Adrenal gland (tissue), 9 donors: ENCODE measurements at regions not wholly inside any gene's neighbourhood (a gene's known extent, or its start where the extent isn't known, plus 50 kb on each side); places are given as distances from the start of the nearest gene placed in this dataset.

Experiments
- DNase-seq, 7 donors: peaks; one replicate each; pipeline ENCODE4 v3.0.0-alpha.2; 2019 to 2020
- H3K27ac ChIP-seq, 5 donors: fragments of 200-600 bp; sonication (generic) in 4 of 5; 1 replicate in 3 of 5; 2 replicates in 2 of 5; pipeline versions ENCODE4 v1.5.1 to v1.8.0; 2016 to 2020; ENCODE audit warnings: mild to moderate bottlenecking in 1 of 5
- H3K27me3 ChIP-seq: fragments of 200-600 bp; 2 replicates; pipeline ENCODE4 v1.8.0; 2021
- H3K36me3 ChIP-seq, 2 donors: fragments of 200-600 bp; replicated peaks in 1 of 2; 1 replicate in 1 of 2; 2 replicates in 1 of 2; pipeline versions ENCODE4 v1.5.1 to v1.8.0; 2018 to 2022
- H3K4me1 ChIP-seq, 2 donors: fragments of 200-600 bp; replicated peaks in 1 of 2; 1 replicate in 1 of 2; 2 replicates in 1 of 2; pipeline versions ENCODE4 v1.5.1 to v1.8.0; 2018 to 2021
- H3K4me3 ChIP-seq, 4 donors: fragments of 200-600 bp; sonication (generic) in 3 of 4; one replicate each; pipeline ENCODE4 v1.5.1; 2016 to 2018
- H3K9me3 ChIP-seq, 3 donors: fragments of 200-600 bp; sonication (generic) in 1 of 3; replicated peaks in 1 of 3; 1 replicate in 2 of 3; 2 replicates in 1 of 3; pipeline versions ENCODE4 v1.5.1 to v1.8.0; 2016 to 2021
- CTCF ChIP-seq, 6 experiments: fragments of 450-650 bp in 4 of 6; fragments of 200-600 bp in 2 of 6; sonication (generic) in 1 of 6; IDR thresholded peaks; 1 replicate in 5 of 6; 2 replicates in 1 of 6; pipeline versions ENCODE4 v1.5.1 to v1.8.0; 2016 to 2021; ENCODE audit warnings: antibody characterized with exemption in 6 of 6, mild to moderate bottlenecking in 2 of 6, moderate library complexity in 1 of 6
- POLR2A ChIP-seq, 2 donors: fragments of 450-650 bp; IDR thresholded peaks; one replicate each; pipeline ENCODE4 v1.6.1; 2017; ENCODE audit warnings: antibody characterized with exemption in 2 of 2, mild to moderate bottlenecking in 2 of 2, moderate library complexity in 1 of 2
- WGBS, 4 donors: extraction: QIAGEN DNeasy Blood & Tissue Kit in 2 of 4; methylation state at CpG; one replicate each; pipeline versions ENCODE4 v1.1.5 to v1.1.7; 2013 to 2017; 5-methylcytosine and 5-hydroxymethylcytosine counted together
- intact Hi-C, 2 donors: fragments of 100-400 bp; cut with DNase I; formaldehyde crosslinking; loops; one replicate each; pipeline versions ENCODE4 v1.14.1 to v1.15.0; 2022 to 2023
- donor health status: healthy with polysubstance abuse.
- donor health status: Bipolar disorder and iron deficiency.
- donor health status: DM: yes; HTN: yes; CAD: no.
- donor health status: DM: no; HTN: no; CAD: no.
- donor health status: DM: no; HTN: no; CAD: no.

- Histone ChIP-seq H3K27ac (peak overlapping the region in 1 of 5 donors; percentile 28), H3K4me1 (peaks cover 0 to 10% of the 10 kb centered on the region in 2 donors), H3K27me3 (peaks cover 29% of the 10 kb centered on the region), H3K36me3 (no peaks in the 10 kb centered on the region), H3K4me3 (no peak overlapping the region), H3K9me3 (no peaks in the 10 kb centered on the region)
- peak in 1 of 7 donors; percentile 62 for DNase-seq
- 61 to 76% (median 64%) methylated on average over 15 to 22 of the region's 22 CpGs for WGBS, 4 donors
- TF ChIP-seq POLR2A (IDR thresholded peaks at IDR 0.05) (no peak), CTCF (IDR thresholded peaks at IDR 0.05) (no peak)
- intact Hi-C loops = no loop called here
Observed at GRCh38 chr1:5650283-5651026, 341.8 kb downstream of the NPHP4 start.

- Histone ChIP-seq H3K36me3 (no peaks in the 10 kb centered on the region), H3K4me1 (peaks cover 0 to 10% of the 10 kb centered on the region in 2 donors), H3K27me3 (peaks cover 29% of the 10 kb centered on the region), H3K27ac (peak overlapping the region in 1 of 5 donors; percentile 28), H3K4me3 (no peak overlapping the region), H3K9me3 (no peaks in the 10 kb centered on the region)
- WGBS, 4 donors = 78 to 100% (median 88%) methylated on average over 1 to 5 of the region's 5 CpGs
- TF ChIP-seq CTCF (IDR thresholded peaks at IDR 0.05) (no peak), POLR2A (IDR thresholded peaks at IDR 0.05) (no peak)
- peak in 1 of 7 donors; percentile 39 for DNase-seq
- intact Hi-C loops = loop anchor here in 1 of 2 donors (5.0 kb wide), 1 partner anchor 98 kb away; no protein-coding TSS in a partner anchor
Observed at GRCh38 chr1:5649795-5650194, 342.4 kb downstream of the NPHP4 start.

DNA sequence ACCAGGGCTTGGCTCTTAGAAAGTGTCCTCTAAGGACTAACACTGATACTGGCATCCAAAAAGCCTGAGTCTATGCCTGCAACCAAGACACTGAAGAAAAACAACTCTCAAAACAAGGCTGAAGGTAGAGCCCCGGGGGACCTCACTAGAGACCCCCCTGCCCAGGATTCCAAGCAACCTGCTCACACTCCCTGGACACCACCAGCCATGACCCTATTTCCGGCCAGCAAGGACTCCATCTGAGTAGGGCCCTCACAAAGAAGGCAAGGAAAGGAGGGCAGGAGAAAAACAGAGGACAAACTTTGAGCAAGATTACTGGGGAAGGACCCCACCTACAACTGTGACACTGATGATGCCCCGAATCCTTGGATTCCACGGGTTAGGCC is 343.1 kb downstream of the NPHP4 start:
- no peak overlapping the region for H3K4me3 ChIP-seq
- no peaks in the 10 kb centered on the region for H3K36me3 ChIP-seq
- H3K27ac ChIP-seq = no peak overlapping the region
- intact Hi-C loops = loop anchor here in 1 of 2 donors (5.0 kb wide), 1 partner anchor 98 kb away; no protein-coding TSS in a partner anchor
- TF ChIP-seq CTCF (IDR thresholded peaks at IDR 0.05) (no peak), POLR2A (IDR thresholded peaks at IDR 0.05) (no peak)
- peaks cover 29% of the 10 kb centered on the region for H3K27me3 ChIP-seq
- H3K4me1 ChIP-seq = peaks cover 0 to 10% of the 10 kb centered on the region in 2 donors
- DNase-seq = peak in 1 of 7 donors; percentile 14
- WGBS, 4 donors = 82 to 92% (median 84%) methylated on average over 4 of the region's 4 CpGs
- no peaks in the 10 kb centered on the region for H3K9me3 ChIP-seq

DNA sequence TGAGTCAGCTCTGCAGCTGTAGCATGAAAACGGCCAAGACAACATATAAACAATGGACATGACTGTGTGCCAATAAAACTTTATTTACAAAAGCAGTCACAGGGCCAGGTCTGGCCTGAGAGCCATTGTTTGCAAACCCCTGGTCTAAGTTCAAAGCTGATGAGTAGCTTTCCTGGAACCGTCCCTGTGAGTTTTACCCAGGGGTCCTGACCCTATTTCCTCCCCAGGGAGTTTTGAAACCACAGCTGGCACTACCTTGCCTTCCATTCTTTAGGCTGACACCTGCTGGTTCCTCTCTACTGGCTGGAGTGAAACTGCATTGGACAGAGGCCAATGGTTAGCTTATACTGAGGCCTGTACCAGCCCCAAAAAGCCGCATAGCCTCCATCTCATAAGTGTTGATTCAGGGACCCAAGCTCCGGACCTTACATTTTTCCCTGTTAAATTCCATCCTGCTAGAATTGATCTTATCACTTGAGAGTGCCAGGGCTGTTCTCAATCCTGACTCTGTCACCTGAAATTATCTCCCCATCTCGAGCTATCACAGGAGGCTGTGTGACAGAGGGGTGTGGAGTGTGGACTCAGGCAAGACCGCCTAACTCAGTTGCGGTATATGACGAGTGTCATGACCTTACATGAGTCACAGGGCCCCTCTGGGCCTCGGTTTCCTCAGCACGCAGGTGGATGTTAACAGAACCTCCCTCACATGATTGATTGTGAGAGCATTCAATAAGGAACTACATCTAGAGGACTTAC is 343.6 kb downstream of the NPHP4 start:
- Histone ChIP-seq H3K36me3 (no peaks in the 10 kb centered on the region), H3K4me1 (peaks cover 0 to 10% of the 10 kb centered on the region in 2 donors), H3K27me3 (peaks cover 29% of the 10 kb centered on the region), H3K4me3 (no peak overlapping the region), H3K27ac (no peak overlapping the region), H3K9me3 (no peaks in the 10 kb centered on the region)
- 73 to 86% (median 84%) methylated on average over 10 of the region's 10 CpGs for WGBS, 4 donors
- peak in 1 of 7 donors; percentile 45 for DNase-seq
- no peak for TF ChIP-seq CTCF (IDR thresholded peaks at IDR 0.05)
- intact Hi-C loops = loop anchor here in 1 of 2 donors (5.0 kb wide), 1 partner anchor 99 kb away; no protein-coding TSS in a partner anchor
